GM12891 (cell line): ENCODE measurements at regions not wholly inside any gene's neighbourhood (a gene's known extent, or its start where the extent isn't known, plus 50 kb on each side); places are given as distances from the start of the nearest gene placed in this dataset.

ENCODE experiments used
- PAX5 ChIP-seq: IDR thresholded peaks from 2 replicates; pipeline ENCODE4 v1.6.1; 2011; ENCODE audit warnings: low read length, moderate library complexity, mild to moderate bottlenecking; ENCODE audit not compliant: insufficient read depth, severe bottlenecking
- POLR2A ChIP-seq: IDR thresholded peaks from 2 replicates; pipeline ENCODE4 v1.6.1; 2011; ENCODE audit warnings: low read depth, low read length, control low read depth
- POLR2AphosphoS5 ChIP-seq: IDR thresholded peaks from 2 replicates; pipeline ENCODE4 v1.6.1; 2011; ENCODE audit warnings: low read depth, low read length, control low read depth
- SPI1 ChIP-seq: IDR thresholded peaks from 2 replicates; pipeline ENCODE4 v1.6.1; 2011; ENCODE audit warnings: low read depth, low read length, control low read depth
- TAF1 ChIP-seq: IDR thresholded peaks from 2 replicates; pipeline ENCODE4 v1.6.1; 2011; ENCODE audit warnings: low read depth, low read length, control low read depth

DNA sequence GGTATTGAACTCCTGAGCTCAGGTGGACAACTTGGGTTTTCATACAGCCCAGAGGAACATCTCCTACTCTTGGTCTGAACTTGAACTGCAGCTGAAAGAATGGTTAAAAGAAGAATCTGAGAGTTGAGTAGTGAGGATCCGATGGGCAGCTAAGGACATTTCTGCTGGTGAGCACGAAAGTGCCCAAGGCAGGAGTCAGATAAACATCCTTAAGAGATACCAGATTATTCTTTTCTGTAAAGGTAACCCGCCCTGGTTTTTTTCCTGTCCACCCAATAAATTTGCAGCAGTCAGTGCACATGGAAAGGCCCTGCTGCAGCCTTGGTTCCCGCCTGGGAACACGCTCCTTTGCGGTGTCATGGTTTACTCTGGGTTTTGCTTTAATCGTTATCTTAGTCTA lies 78.4 kb upstream of the ARHGEF7 start:
- TF ChIP-seq POLR2AphosphoS5 (no peak), TAF1 (no peak), POLR2A (no peak), SPI1 (no peak), PAX5 (no peak)
